GM19025 (cell line): ENCODE measurements at regions not wholly inside any gene's neighbourhood (a gene's known extent, or its start where the extent isn't known, plus 50 kb on each side); places are given as distances from the start of the nearest gene placed in this dataset.

ENCODE experiments used
- ATAC-seq: cut with Tn5 transposase; IDR thresholded peaks from one replicate; pipeline ENCODE4 v1.9.1; 2021; ENCODE audit warnings: mild to moderate bottlenecking, low read depth, moderate library complexity; ENCODE audit not compliant: unreplicated experiment

DNA sequence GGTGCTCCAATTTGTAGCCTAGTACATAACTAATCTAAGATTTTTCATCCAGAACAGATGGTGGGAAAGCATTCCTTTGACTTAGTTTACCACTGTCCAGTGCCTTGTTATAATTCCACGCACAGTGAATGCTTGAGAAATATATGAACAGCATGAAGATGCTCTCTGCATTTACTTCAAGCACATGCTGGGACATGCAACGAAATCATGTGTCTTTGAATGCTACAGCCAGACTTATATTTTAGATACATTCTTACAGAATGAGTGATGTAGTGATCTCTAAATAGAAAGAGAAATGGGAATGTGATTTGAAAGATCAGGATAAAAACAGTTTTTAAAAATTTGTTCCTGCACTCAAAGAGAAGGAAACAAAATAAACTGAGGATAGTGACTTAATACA is 398.3 kb downstream of the FBXO15 start:
- no peak for ATAC-seq

DNA sequence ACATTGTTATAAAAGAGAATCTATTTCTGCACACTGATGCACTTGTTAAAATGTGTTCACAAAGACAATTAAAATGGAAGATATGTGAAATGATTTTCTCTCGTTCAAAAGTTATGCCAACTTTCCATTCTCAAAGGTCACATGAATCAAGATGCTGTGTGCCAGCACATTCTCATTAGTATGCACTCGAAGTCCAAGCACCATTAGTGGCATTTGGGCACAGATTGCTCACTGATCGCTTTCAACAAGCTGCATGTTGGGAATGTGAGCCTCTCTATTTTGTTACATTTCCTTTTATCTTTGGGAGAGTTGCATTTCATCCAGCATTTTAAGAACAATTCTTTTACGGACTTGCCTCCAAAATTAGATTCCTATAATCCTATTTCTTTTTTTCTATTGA is 398.9 kb downstream of the FBXO15 start:
- no peak for ATAC-seq

DNA sequence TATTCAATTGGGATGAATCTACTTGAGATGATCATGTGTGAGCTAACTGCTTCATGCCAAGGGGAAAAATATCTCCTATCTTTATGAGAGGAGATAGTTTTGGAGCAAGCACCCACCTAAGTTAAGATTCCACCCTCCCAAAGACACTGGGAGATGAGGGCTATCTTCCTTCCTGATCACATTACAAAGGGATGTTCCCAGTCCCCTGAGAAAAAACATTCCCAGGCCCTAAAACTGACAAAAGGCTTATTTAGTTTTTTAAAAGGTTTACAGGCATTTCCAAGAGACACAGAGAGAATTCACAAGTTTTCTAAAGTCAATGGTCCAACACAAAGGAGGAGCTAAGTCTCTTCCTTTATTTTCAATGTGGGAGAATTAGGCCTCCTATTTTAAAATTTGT is 401.5 kb downstream of the FBXO15 start:
- no peak for ATAC-seq

DNA sequence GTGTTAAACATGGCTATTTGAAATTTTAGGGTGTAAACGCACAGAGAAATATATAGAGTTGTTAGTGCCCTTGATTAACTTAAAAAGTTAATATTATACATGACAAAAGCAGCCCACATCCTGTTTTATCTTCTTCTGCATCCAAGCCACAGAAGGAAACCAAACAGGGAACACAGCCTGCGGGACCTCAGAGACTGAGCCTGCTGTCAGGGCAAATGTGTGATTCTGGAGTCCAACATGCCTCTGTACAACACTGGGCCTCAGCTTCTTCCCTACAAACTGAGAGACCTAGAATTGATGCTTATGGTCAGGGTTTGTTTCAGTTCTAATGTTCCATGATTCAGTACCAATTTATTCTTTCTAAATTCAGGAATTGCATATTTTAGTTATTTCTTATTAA is 404.7 kb downstream of the FBXO15 start:
- ATAC-seq: no peak

DNA sequence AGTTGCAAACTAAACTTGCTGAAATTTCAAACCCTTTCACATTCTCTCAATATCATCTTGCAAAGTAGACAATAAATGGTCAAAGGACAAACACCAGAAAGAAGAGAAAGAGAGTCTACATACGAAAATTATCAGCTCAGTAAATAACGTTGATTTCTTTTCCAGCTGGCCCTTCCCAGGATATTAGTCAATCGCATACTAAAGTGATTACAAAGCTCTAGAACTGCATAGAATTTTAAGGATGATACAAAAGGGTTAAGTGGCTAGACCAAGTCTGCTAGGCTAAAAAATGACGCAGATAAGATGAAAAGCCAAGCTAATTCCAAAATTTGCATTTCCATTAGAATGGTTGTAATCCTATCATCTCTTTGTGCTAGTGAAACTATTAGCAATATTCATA is 405.7 kb downstream of the FBXO15 start:
- no peak for ATAC-seq

DNA sequence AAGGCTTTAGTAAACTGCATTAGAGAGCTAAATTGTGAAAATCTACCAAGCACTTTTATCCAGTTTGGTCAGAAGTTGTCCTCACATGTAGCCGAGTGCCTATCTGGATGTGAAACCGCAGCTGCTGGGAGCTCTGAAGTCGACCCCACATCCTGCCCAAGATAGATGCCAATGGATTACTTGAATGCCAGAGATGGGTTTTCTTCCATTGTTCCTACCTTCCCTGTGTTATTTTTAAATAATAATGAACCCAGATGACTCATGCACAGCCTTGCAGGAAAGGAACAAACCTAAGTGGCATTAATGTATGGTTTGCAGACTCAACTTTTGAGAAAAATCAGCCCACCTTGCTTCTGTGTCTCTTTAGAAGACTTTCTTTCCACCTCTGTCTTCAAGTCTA is 408.5 kb downstream of the FBXO15 start:
- no peak for ATAC-seq

DNA sequence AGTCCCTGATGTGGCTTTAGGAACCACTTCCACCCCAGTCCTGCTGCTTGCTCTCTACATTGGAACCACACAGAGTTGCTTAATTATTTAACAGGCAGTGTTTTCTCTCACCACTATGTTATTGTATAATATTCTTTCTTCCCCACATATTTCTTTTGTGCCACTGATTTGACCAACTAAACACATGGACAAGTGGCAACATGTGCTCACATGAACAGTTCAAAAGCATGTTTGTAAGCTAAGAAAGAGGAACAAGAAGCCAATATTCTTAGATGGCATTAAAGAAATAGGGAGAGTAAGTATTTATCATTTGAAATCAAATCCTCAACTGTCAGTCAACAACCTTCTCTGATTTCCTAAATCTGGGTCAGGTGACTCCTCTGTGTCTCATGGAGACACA is 409.6 kb downstream of the FBXO15 start:
- ATAC-seq: no peak

DNA sequence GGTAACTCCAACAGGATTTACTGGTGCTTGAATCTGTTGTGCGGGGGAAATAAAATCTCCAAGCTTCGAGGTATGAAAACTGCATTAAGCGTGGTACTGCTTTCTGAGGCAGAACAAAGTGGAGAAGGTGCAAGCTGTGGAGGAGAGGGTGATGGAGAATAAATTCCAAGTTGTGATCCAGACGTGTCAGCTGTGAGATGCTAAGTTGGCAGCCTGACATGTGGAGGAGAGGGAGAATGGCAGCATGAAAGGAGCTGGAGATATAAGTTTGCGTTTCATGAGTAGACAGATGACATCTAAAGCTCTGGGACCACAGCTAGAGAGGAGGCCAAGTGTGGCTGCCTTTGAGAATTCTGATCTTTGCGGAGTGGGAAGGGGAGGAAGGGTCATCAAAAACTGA is 411.8 kb downstream of the FBXO15 start:
- no peak for ATAC-seq

DNA sequence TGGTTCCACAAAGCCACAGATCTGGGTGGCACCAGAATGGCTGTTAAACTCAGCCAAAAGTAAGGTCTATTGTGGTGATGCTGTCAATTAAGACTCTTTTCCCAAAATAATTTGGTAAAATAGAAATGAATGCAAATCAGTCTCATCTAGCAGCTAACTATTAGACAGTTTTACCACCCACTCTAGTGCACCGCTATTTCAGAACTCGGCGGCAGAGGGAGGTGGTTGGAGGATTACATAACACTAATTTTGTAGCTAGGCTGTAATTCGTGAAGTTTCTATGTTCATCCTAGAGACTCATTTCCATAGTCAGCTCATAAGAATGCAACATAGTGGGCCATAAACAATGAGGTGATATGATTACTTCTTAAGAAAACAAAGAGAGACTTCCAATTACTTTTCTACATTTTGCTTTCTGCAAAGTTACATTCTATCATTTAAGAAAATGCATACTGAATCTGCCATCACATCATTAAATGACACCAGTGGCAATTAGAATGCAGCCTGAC is 413.8 kb downstream of the FBXO15 start:
- no peak for ATAC-seq

DNA sequence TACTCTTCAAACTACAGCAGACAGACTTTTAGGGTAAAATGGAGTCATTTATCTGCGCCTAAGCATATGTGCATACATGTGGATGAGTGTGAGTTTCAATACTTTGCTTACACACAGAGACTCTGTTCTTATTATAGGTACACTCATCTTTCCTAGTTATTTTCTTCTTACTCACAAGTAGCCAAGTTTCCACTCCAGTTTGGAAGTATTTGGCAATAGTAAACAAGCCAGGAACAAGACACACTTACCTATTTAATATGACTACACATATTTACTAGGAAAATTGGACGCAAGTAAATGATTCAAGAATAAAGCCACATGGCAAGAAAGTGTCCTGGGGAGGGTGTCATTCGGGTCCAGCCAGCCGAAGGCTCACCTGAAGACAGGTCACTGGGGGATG is 414.3 kb downstream of the FBXO15 start:
- ATAC-seq: no peak

DNA sequence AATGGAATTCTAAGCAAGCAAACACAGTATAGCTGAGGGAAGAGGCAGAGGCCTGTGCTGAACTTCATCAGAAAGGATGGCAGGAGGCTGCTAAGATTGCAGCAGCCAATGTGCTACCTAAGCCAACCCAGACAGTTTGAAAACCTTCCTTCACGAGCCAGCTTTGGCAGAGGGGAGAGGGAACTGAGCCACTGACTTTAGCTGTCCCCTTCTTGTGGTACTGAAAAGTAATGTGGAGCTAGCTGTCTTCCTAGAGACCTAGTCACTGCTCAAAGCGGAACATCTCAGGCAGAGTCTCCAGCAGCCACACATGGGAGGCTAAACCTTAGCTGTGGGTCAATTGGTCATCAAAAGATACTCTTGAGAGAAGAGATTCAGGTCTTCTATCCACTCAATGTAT is 419.0 kb downstream of the FBXO15 start:
- no peak for ATAC-seq

DNA sequence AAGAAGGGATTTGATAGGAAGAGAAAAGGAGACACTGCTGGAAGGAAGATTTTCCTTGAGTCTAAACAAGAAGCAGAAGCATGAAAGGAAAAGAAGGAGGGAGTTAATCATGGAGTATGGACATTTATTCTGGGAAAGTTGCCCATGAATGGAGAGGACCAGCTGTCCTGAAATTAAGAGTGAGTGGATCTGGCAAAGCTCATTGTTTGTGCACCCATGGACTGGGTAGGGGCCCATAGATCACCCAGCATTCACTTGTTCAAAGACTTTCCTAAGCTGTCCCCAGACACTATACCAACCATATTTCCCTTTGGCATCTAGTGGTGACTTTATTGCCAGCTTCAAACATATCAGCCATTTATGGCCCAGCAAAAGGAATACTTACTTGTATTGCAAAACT is 422.7 kb downstream of the FBXO15 start:
- ATAC-seq: no peak

DNA sequence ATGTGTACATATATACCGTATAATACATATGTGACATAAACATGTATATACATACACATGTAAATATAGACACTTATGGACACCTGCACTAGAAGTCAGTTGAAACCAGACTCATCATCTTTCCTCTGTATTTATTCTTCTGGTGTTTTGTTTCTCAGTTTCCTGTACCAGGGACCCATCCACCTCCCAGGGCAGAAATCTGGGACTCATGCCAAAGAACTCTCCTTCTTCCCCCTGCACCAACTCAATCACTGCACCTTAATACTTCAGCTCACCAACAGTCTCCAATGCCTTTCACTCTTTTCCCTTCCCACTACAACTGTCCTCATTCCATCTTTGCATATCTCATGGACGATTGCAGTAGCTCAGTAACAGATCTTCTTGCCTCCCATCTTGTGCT is 428.0 kb downstream of the FBXO15 start:
- ATAC-seq: no peak

DNA sequence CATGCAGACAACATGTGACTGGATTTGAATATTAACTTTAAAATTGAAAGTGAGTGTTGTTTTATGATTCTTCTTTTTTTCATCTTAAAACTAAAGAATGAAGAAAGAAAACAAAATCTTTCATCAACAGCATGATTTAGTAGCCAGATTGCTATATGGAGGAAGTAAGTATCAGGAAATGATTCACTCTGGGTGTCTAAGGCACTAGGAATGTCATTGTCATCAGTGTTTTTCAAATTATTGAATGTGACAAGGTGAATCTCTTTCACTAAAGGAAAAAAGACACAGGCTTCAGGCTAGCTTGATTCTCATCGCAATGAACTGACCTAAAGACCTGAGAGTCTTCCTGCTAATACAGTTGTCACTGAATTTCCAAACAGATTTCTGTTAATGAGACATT is 430.1 kb downstream of the FBXO15 start:
- no peak for ATAC-seq

DNA sequence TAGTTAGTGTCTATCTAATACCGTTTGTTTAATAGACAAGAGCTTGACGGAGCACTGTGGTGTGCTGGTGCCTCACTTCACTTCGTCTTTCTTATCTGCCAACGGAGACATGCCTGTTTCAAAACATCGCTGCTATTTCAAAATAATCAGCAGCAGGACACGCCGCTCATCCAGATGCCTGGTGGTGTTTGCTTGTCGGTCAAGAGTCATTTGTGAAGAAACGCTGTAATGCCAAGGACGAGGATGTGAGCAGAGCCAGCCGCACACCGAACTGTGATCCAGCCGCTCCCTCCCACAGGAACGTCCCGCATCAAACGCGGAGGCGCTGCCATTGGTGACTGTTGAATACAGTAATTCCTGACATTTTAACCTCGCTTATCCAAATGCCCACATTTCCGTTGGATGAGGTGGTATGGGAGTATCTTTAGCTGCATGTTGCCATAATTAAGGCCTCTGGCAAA is 432.4 kb downstream of the FBXO15 start:
- no peak for ATAC-seq

DNA sequence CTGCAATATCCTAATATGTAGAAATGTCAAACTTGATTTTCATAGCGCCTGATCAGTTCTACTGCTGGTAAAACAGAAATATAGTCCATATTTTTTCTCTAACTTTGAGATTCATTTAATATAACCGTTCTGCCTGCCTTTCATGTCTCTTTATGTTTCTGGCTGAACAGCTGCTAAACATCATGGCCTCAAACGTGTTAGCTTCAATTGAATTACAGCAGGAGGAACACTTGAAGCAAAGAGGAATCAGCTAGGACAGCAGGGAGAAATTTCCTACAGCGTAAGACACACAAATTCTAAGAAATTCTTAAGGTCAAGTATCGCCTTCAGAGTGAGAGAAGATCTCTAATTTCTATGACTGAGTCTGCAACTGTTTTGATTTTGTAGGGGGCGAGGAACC is 433.2 kb downstream of the FBXO15 start:
- no peak for ATAC-seq

DNA sequence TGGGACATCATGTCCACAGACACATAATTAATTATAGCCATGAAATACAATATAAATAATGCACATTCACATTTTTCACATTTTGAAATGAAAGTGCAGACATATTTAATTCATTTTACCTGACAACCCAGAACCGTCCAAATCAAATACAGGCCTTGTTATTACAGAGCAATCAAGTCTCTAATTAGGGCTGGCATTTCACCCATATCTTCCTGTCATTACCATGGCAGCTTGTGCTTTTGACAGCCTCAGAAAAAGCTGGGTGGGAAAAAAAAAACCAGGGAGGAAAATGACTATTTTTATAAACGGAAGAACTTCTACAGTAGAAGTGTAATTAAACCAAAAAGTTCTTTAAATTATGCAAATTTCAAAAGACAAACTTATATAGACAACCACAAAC is 436.4 kb downstream of the FBXO15 start:
- no peak for ATAC-seq

DNA sequence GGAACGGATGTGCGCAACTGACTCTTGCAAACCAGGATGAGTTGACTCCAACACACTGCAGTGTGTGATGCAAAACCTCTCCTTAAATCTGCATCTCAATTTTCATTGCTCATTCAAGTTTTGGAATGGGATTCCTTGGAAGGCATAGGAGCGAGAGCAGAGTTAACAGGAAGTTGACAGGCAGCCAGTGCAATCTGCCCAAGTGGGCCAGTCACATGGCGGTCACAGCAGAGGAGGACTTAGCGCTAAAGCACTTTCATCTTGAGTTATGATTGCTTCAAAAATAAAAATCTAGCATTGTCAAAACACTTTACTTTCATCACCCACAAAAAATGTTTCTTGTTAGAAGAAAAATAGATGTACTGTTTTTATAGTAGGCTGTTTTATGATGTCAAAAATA is 439.0 kb downstream of the FBXO15 start:
- no peak for ATAC-seq

DNA sequence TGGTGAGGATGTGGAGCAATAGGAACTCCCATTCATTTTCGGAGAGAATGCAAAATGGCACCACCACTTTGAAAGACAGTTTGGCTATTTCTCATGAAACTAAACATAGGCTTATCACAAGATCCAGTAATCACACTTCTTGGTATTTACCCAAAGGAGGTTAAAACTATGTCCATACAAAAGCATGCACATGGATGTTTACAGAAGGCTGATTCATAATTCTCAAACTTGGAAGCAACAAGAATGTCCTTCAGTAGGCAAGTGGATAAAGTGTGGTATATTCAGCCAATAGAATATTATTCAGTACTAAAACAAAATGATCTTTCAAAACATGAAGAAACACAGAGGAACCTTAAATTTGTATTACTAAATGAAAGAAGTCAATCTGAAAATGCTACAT is 440.6 kb downstream of the FBXO15 start:
- ATAC-seq: no peak

DNA sequence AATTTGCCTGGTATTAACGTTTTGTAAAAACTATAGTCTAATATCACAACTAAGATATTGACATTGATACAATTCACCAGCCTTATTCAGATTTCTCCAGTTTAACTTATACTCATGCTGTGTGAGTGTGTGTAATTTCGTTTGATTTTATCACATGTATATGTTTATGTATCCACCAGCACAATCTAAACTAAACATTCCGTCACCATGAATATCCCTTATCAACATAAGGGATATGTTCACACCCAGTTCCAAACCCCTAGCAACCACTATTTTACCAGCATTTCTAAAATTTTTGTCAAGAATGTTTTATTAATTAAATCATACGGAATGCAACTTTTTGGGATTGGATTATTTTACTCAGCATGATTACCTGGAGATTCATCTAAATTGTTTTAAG is 450.3 kb downstream of the FBXO15 start:
- no peak for ATAC-seq

DNA sequence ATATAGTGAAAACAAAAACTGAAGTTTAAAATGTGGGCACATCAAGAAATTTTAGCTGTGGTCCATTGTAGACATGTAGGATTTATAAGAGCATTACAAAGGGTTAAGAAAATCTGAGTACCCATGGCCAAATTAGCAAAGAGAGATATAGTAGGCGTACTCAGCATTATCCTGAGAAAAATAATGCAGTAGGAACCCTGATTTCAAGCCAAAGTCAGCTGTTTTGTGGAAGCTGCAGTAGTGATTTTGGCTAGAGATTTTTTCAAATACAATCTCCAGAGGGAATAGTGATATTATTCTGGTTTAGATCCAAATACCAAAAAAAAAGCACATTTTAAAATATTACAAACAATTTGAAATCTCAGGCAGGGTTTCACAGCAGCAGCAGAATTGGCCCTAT is 450.9 kb downstream of the FBXO15 start:
- no peak for ATAC-seq

DNA sequence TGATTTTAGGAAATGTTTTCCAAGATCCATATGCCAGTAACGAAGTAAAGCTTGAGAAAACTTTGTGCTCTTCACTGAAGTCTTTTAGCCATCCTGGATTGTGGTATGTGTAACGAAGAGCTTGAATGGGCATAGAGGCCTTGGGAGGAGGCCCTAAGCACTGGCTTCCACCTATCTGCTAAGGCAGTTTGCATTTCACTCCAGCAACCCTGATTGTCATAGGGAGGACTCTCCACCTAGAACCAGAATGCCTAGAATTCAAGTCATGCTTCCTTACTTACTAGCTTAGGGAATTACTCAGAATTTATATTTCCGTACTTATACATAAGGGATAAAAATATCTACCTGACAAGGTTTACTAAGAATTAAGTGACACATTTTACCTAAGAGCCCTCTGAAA is 451.5 kb downstream of the FBXO15 start:
- no peak for ATAC-seq

DNA sequence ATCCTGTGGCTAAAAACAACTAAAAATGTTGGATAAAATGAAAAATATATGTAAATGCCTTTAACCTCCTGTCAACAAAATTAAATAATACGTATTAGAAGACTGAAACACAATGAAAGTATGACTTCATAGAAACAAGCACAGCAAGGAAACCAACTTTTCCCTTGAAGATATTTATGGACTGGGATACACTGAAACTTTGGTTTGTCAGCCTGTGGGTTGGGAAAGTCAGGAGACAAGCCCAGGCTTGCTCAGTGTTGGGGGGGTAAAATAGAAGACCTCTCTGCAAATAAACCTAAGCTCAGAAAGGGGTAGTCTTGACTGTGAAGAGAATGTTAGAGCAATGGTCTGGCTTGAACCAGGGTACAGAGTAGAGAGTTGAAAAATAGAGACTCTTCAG is 454.5 kb downstream of the FBXO15 start:
- ATAC-seq: no peak
